SU-DHL-6 (cell line): ENCODE measurements at regions not wholly inside any gene's neighbourhood (a gene's known extent, or its start where the extent isn't known, plus 50 kb on each side); places are given as distances from the start of the nearest gene placed in this dataset.

ENCODE experiments used
- H2AFZ ChIP-seq: fragments of 200-600 bp; sonication (generic); 2 replicates; pipeline ENCODE4 v1.6.1; 2014; ENCODE audit warnings: low read depth, mild to moderate bottlenecking, moderate library complexity, mixed read lengths, antibody characterized with exemption, low read length; ENCODE audit not compliant: severe bottlenecking
- H3F3A ChIP-seq: fragments of 200-600 bp; shearing (Covaris generic); 2 replicates; pipeline ENCODE4 v1.6.0; 2016; ENCODE audit warnings: antibody characterized with exemption, mild to moderate bottlenecking; ENCODE audit not compliant: insufficient read depth
- H3K27ac ChIP-seq: fragments of 200-600 bp; sonication (generic); 2 replicates; pipeline ENCODE4 v1.5.1; 2016; ENCODE audit warnings: low read depth, mild to moderate bottlenecking, low read length, moderate library complexity, mixed read lengths
- H3K27me3 ChIP-seq: fragments of 200-600 bp; sonication (generic), shearing (Covaris generic); 2 replicates; pipeline ENCODE4 v1.6.0; 2014; ENCODE audit warnings: mild to moderate bottlenecking, low read length
- H3K36me3 ChIP-seq: fragments of 200-600 bp; sonication (generic); 2 replicates; pipeline ENCODE4 v1.6.1; 2014; ENCODE audit warnings: mild to moderate bottlenecking, low read length, mixed read lengths
- H3K4me2 ChIP-seq: fragments of 300-600, 200-600 bp; shearing (Covaris generic), sonication (generic); 2 replicates; pipeline ENCODE4 v1.6.0; 2014; ENCODE audit warnings: low read length, low read depth, mild to moderate bottlenecking; ENCODE audit not compliant: poor library complexity, severe bottlenecking
- H3K4me3 ChIP-seq: fragments of 200-600 bp; sonication (generic); 2 replicates; pipeline ENCODE4 v1.5.1; 2014; ENCODE audit warnings: antibody characterized with exemption, low read length, mild to moderate bottlenecking, mixed read lengths; ENCODE audit not compliant: insufficient read depth, poor library complexity, severe bottlenecking
- H3K79me2 ChIP-seq: fragments of 200-600 bp; sonication (generic); 2 replicates; pipeline ENCODE4 v1.6.1; 2014; ENCODE audit warnings: mild to moderate bottlenecking, low read length, moderate library complexity; ENCODE audit not compliant: insufficient read depth
- H3K9ac ChIP-seq: fragments of 200-600 bp; sonication (generic); 2 replicates; pipeline ENCODE4 v1.7.0; 2014; ENCODE audit warnings: mild to moderate bottlenecking, low read length
- H3K9me2 ChIP-seq: fragments of 200-600 bp; sonication (generic); replicated peaks from 2 replicates; pipeline ENCODE4 v1.6.1; 2014; ENCODE audit warnings: low read length; ENCODE audit not compliant: insufficient read depth
- H3K9me3 ChIP-seq: fragments of 200-600 bp; sonication (generic); 2 replicates; pipeline ENCODE4 v1.6.1; 2014; ENCODE audit warnings: low read length, mixed read lengths; ENCODE audit not compliant: insufficient read depth
- H4K20me1 ChIP-seq: fragments of 200-600 bp; sonication (generic); 2 replicates; pipeline ENCODE4 v1.6.1; 2014; ENCODE audit warnings: low read depth, mild to moderate bottlenecking, antibody characterized with exemption, low read length, moderate library complexity, mixed read lengths
- CTCF ChIP-seq: fragments of 200-600 bp; sonication (generic); IDR thresholded peaks from one replicate; pipeline ENCODE4 v1.5.1; 2017; ENCODE audit warnings: antibody characterized with exemption, mild to moderate bottlenecking, low read length, moderate library complexity; ENCODE audit not compliant: insufficient read depth, poor library complexity, severe bottlenecking
- EZH2phosphoT487 ChIP-seq: fragments of 200-600 bp; sonication (generic), shearing (Covaris generic); conservative IDR thresholded peaks from 2 replicates; pipeline ENCODE4 v1.6.1; 2018; ENCODE audit warnings: mild to moderate bottlenecking, antibody characterized with exemption, low read length, moderate library complexity, mixed read lengths

DNA sequence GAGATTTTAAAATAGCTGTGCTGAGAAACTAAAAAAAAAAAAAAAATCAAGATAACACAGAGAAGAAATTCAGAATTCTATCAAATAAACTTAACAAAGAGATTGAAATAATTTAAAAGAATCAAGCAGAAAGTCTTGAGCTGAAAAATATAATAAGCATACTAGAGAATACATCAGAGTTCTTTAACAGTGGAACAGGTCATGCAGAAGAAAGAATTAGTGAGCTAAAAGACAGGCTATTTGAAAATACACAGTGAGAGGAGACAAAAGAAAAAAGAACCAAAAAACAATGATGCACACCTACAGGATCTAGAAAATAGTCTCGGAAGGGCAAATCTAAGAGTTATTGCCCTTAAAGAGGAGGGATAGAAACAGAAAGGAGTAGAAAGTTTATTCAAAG lies 548.1 kb downstream of the ADCYAP1 start:
- no peak overlapping the region for H2AFZ ChIP-seq

DNA sequence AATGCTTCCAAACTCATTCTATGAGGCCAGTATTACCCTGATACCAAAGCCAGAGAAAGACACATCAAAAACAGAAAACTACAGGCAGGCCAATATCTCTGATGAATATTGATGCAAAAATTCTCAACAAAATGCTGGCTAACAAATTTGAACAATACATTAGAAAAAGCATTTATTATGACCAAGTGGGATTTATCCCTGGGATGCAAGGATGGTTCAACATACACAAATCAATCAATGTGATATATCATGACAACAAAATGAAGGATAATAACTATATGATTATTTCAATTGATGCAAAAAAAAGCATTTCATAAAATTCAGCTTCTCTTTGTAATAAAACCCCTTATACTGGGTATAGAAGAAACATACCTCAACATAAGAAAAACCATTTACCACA lies 550.9 kb downstream of the ADCYAP1 start:
- Histone ChIP-seq H3K36me3 (no peaks in the 10 kb centered on the region), H4K20me1 (no peaks in the 10 kb centered on the region), H3K79me2 (no peaks in the 10 kb centered on the region), H3K9ac (no peak overlapping the region), H3K9me2 (no peaks in the 10 kb centered on the region), H3K4me2 (no peak overlapping the region), H3K9me3 (no peaks in the 10 kb centered on the region), H2AFZ (no peak overlapping the region), H3K27me3 (no peaks in the 10 kb centered on the region), H3F3A (no peaks in the 10 kb centered on the region), H3K4me3 (no peak overlapping the region), H3K27ac (no peak overlapping the region)
- TF ChIP-seq EZH2phosphoT487 (no peak), CTCF (no peak)

More for the DNA sequence above, 548.1 kb downstream of the ADCYAP1 start:
- Histone ChIP-seq H3K9me3 (no peaks in the 10 kb centered on the region), H3K36me3 (no peaks in the 10 kb centered on the region), H3F3A (no peaks in the 10 kb centered on the region), H3K4me3 (no peak overlapping the region), H4K20me1 (no peaks in the 10 kb centered on the region), H3K27ac (no peak overlapping the region), H3K27me3 (no peaks in the 10 kb centered on the region), H3K79me2 (no peaks in the 10 kb centered on the region), H3K4me2 (no peak overlapping the region), H3K9ac (no peak overlapping the region), H3K9me2 (no peaks in the 10 kb centered on the region)
- TF ChIP-seq EZH2phosphoT487 (no peak), CTCF (no peak)

DNA sequence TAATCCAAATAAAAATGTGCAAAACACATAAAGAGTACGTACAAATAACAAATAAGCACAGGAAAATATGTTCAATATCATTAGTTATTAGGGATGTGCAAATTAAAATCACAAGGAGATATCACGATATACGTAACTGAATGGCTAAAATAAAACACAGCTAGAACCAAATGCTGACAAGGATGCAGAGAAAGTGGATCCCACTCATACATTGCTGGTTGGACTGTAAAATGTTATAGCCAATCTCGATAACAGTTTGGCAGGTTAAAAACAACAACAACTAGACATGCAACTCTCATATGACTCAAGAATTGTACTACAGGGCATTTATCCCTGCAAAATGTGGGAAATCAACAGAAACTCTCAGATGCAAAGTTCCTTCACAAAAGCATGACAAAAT lies 553.9 kb downstream of the ADCYAP1 start:
- no peaks in the 10 kb centered on the region for H3K79me2 ChIP-seq
- H4K20me1 ChIP-seq: no peaks in the 10 kb centered on the region
- H3K27ac ChIP-seq: no peak overlapping the region
- TF ChIP-seq EZH2phosphoT487 (no peak), CTCF (no peak)
- H3K36me3 ChIP-seq: no peaks in the 10 kb centered on the region
- no peak overlapping the region for H3K4me2 ChIP-seq
- no peak overlapping the region for H3K9ac ChIP-seq
- H3K9me2 ChIP-seq: no peaks in the 10 kb centered on the region
- H2AFZ ChIP-seq: no peak overlapping the region
- H3K9me3 ChIP-seq: no peaks in the 10 kb centered on the region
- no peaks in the 10 kb centered on the region for H3K27me3 ChIP-seq
- H3K4me3 ChIP-seq: no peak overlapping the region
- H3F3A ChIP-seq: no peaks in the 10 kb centered on the region

GRCh38 chr18:1463981-1464380 lies 559.3 kb downstream of the ADCYAP1 start:
- Histone ChIP-seq H3K79me2 (no peaks in the 10 kb centered on the region), H2AFZ (no peak overlapping the region), H3F3A (no peaks in the 10 kb centered on the region)

More at GRCh38 chr18:1463981-1464380, 559.3 kb downstream of the ADCYAP1 start:
- no peak for TF ChIP-seq EZH2phosphoT487
- no peak for TF ChIP-seq CTCF
- Histone ChIP-seq H3K36me3 (no peaks in the 10 kb centered on the region), H3K4me2 (no peak overlapping the region), H3K9me2 (no peaks in the 10 kb centered on the region), H3K27ac (no peak overlapping the region), H3K9me3 (no peaks in the 10 kb centered on the region), H3K27me3 (no peaks in the 10 kb centered on the region), H4K20me1 (no peaks in the 10 kb centered on the region), H3K9ac (no peak overlapping the region), H3K4me3 (no peak overlapping the region)
